ENCODE measurements at regions not wholly inside any gene's neighbourhood (a gene's known extent, or its start where the extent isn't known, plus 50 kb on each side); places are given as distances from the start of the nearest gene placed in this dataset.

GRCh38 chr18:4721545-4721944, 266.4 kb upstream of the DLGAP1 start:
- Histone ChIP-seq H3F3A (ENCODE audit: insufficient read depth, low read length, poor library complexity, severe bottlenecking) (no peaks in the 10 kb centered on the region), H3K36me3 (ENCODE audit: insufficient read depth, low read length) (no peaks in the 10 kb centered on the region), H3K4me2 (ENCODE audit: low read length) (no peak overlapping the region), H4K20me1 (ENCODE audit: insufficient read depth) (no peaks in the 10 kb centered on the region), H3K27ac (ENCODE audit: low read length) (no peak overlapping the region), H2AFZ (ENCODE audit: low read depth, low read length) (no peak overlapping the region), H3K79me2 (replicated peaks; ENCODE audit: insufficient read depth, low read length) (no peaks in the 10 kb centered on the region), H3K9me3 (ENCODE audit: low read length) (no peaks in the 10 kb centered on the region), H3K9me2 (ENCODE audit: insufficient read depth, low read length) (no peaks in the 10 kb centered on the region), H3K4me3 (ENCODE audit: low read length) (no peak overlapping the region), H3K27me3 (ENCODE audit: insufficient read depth, low read depth, low read length) (no peaks in the 10 kb centered on the region), H3K9ac (ENCODE audit: low read length) (no peak overlapping the region)
- no peak for TF ChIP-seq POLR2AphosphoS5 (IDR thresholded peaks at IDR 0.05)
- TF ChIP-seq, protein P1, sequence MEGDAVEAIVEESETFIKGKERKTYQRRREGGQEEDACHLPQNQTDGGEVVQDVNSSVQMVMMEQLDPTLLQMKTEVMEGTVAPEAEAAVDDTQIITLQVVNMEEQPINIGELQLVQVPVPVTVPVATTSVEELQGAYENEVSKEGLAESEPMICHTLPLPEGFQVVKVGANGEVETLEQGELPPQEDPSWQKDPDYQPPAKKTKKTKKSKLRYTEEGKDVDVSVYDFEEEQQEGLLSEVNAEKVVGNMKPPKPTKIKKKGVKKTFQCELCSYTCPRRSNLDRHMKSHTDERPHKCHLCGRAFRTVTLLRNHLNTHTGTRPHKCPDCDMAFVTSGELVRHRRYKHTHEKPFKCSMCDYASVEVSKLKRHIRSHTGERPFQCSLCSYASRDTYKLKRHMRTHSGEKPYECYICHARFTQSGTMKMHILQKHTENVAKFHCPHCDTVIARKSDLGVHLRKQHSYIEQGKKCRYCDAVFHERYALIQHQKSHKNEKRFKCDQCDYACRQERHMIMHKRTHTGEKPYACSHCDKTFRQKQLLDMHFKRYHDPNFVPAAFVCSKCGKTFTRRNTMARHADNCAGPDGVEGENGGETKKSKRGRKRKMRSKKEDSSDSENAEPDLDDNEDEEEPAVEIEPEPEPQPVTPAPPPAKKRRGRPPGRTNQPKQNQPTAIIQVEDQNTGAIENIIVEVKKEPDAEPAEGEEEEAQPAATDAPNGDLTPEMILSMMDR (IDR thresholded peaks at IDR 0.05; ENCODE audit: poor library complexity, severe bottlenecking): no peak
- TF ChIP-seq SMC3 (conservative IDR thresholded peaks at IDR 0.05; ENCODE audit: poor library complexity): no peak

GRCh38 chr18:4720518-4720917, 265.4 kb upstream of the DLGAP1 start:
- no peaks in the 10 kb centered on the region for H3K36me3 ChIP-seq (ENCODE audit: insufficient read depth, low read length)
- no peak overlapping the region for H3K4me2 ChIP-seq (ENCODE audit: low read length)
- TF ChIP-seq RAD21 (conservative IDR thresholded peaks at IDR 0.05) (no peak), EP300 (conservative IDR thresholded peaks at IDR 0.05; ENCODE audit: poor library complexity, severe bottlenecking) (peak; percentile 17)
- H3K4me3 ChIP-seq (ENCODE audit: low read length): no peak overlapping the region
- H3K9ac ChIP-seq (ENCODE audit: low read length): no peak overlapping the region
- H3K27ac ChIP-seq (ENCODE audit: low read length): no peak overlapping the region
- H3K9me3 ChIP-seq (ENCODE audit: low read length): no peaks in the 10 kb centered on the region
- H3K27me3 ChIP-seq (ENCODE audit: insufficient read depth, low read depth, low read length): no peaks in the 10 kb centered on the region
- H3K79me2 ChIP-seq (replicated peaks; ENCODE audit: insufficient read depth, low read length): no peaks in the 10 kb centered on the region
- H3F3A ChIP-seq (ENCODE audit: insufficient read depth, low read length, poor library complexity, severe bottlenecking): no peaks in the 10 kb centered on the region
- no peaks in the 10 kb centered on the region for H4K20me1 ChIP-seq (ENCODE audit: insufficient read depth)
- H3K9me2 ChIP-seq (ENCODE audit: insufficient read depth, low read length): no peaks in the 10 kb centered on the region
- no peak overlapping the region for H2AFZ ChIP-seq (ENCODE audit: low read depth, low read length)

DNA sequence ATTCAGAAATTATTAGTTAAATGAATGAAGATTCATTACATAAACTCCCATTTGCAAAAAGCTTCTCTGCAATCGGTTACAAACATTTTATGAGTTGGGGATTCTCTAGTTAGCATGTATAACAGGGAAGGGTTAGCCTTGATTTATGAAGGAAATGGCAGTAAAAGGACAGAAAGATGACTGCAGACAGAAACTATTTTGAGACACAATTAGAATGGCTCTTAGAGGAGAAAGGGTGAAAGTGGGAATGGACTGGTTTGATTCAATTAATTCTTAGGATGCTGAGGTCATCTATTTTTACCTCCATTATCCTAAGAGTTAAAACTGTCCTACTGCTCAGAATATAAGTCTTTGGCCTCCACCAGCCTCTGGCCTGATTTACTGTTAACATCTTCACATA, 250.8 kb upstream of the DLGAP1 start:
- no peaks in the 10 kb centered on the region for H3K79me2 ChIP-seq (replicated peaks; ENCODE audit: insufficient read depth, low read length)
- no peak overlapping the region for H3K27ac ChIP-seq (ENCODE audit: low read length)
- no peaks in the 10 kb centered on the region for H4K20me1 ChIP-seq (ENCODE audit: insufficient read depth)
- TF ChIP-seq SMC3 (conservative IDR thresholded peaks at IDR 0.05; ENCODE audit: poor library complexity): no peak
- TF ChIP-seq EP300 (conservative IDR thresholded peaks at IDR 0.05; ENCODE audit: poor library complexity, severe bottlenecking): no peak
- TF ChIP-seq POLR2AphosphoS5 (IDR thresholded peaks at IDR 0.05): no peak
- no peak for TF ChIP-seq RAD21 (conservative IDR thresholded peaks at IDR 0.05)
- no peak for TF ChIP-seq REST (IDR thresholded peaks at IDR 0.05; ENCODE audit: borderline replicate concordance)
- TF ChIP-seq MXI1 (conservative IDR thresholded peaks at IDR 0.05; ENCODE audit: poor library complexity, severe bottlenecking): no peak
- TF ChIP-seq, protein P1 (IDR thresholded peaks at IDR 0.05; ENCODE audit: poor library complexity, severe bottlenecking): no peak
- TF ChIP-seq EZH2 (IDR thresholded peaks at IDR 0.05; ENCODE audit: borderline replicate concordance, insufficient read depth, low read length, poor library complexity, severe bottlenecking): no peak
- TF ChIP-seq TAF1 (IDR thresholded peaks at IDR 0.05; ENCODE audit: low read depth): no peak
- no peaks in the 10 kb centered on the region for H3F3A ChIP-seq (ENCODE audit: insufficient read depth, low read length, poor library complexity, severe bottlenecking)
- H3K9me2 ChIP-seq (ENCODE audit: insufficient read depth, low read length): no peaks in the 10 kb centered on the region
- no peaks in the 10 kb centered on the region for H3K27me3 ChIP-seq (ENCODE audit: insufficient read depth, low read depth, low read length)
- H3K9ac ChIP-seq (ENCODE audit: low read length): no peak overlapping the region
- H3K4me2 ChIP-seq (ENCODE audit: low read length): no peak overlapping the region
- H2AFZ ChIP-seq (ENCODE audit: low read depth, low read length): no peak overlapping the region
- no peak overlapping the region for H3K4me3 ChIP-seq (ENCODE audit: low read length)
- no peaks in the 10 kb centered on the region for H3K36me3 ChIP-seq (ENCODE audit: insufficient read depth, low read length)
- no peaks in the 10 kb centered on the region for H3K9me3 ChIP-seq (ENCODE audit: low read length)

All from neural cell (in vitro differentiated cells).